Small intestine (tissue), 7 donors: ENCODE measurements at regions not wholly inside any gene's neighbourhood (a gene's known extent, or its start where the extent isn't known, plus 50 kb on each side); places are given as distances from the start of the nearest gene placed in this dataset.

Experiments
- DNase-seq, 2 donors: peaks; one replicate each; pipeline versions ENCODE4 v3.0.0 to v3.0.0-alpha.2; 2013
- FAIRE-seq: peaks from 2 replicates; lab custom pipeline; 2012; peaks lifted over from hg19 to GRCh38; lab: Jason Lieb, UNC
- H3K27ac ChIP-seq, 3 donors: one replicate each; pipeline ENCODE4 v1.5.1; 2013; ENCODE audit warnings: low read length in 2 of 3, mild to moderate bottlenecking in 2 of 3, control low read depth in 1 of 3, inconsistent platforms in 1 of 3, low read depth in 1 of 3, moderate library complexity in 1 of 3
- H3K27me3 ChIP-seq, 3 donors: one replicate each; pipeline ENCODE4 v1.6.1; 2013; ENCODE audit warnings: low read length in 3 of 3, inconsistent platforms in 1 of 3; ENCODE audit not compliant: control insufficient read depth in 3 of 3, insufficient read depth in 3 of 3
- H3K36me3 ChIP-seq, 3 donors: one replicate each; pipeline ENCODE4 v1.6.1; 2013; ENCODE audit warnings: low read length in 3 of 3, inconsistent platforms in 1 of 3, low read depth in 1 of 3, mild to moderate bottlenecking in 1 of 3, moderate library complexity in 1 of 3; ENCODE audit not compliant: control insufficient read depth in 3 of 3, insufficient read depth in 2 of 3
- H3K4me1 ChIP-seq, 3 donors: one replicate each; pipeline ENCODE4 v1.6.1; 2013; ENCODE audit warnings: low read length in 2 of 3, inconsistent platforms in 1 of 3, low read depth in 1 of 3, mild to moderate bottlenecking in 1 of 3, moderate library complexity in 1 of 3; ENCODE audit not compliant: control insufficient read depth in 3 of 3, insufficient read depth in 2 of 3
- H3K4me3 ChIP-seq, 3 donors: one replicate each; pipeline ENCODE4 v1.5.1; 2013; ENCODE audit warnings: low read length in 3 of 3, control low read depth in 1 of 3, inconsistent platforms in 1 of 3, low read depth in 1 of 3, mild to moderate bottlenecking in 1 of 3, moderate library complexity in 1 of 3
- H3K9me3 ChIP-seq, 2 donors: one replicate each; pipeline ENCODE4 v1.6.1; 2013; ENCODE audit warnings: low read depth in 1 of 2, low read length in 1 of 2; ENCODE audit not compliant: control insufficient read depth in 2 of 2, insufficient read depth in 1 of 2
- WGBS, 3 donors: extraction: QIAGEN DNeasy Blood & Tissue Kit; methylation state at CpG; one replicate each; pipeline ENCODE4 v1.1.7; 2013; 5-methylcytosine and 5-hydroxymethylcytosine counted together
- donor health status: healthy with polysubstance abuse.
- donor health status: control.
- donor health status: control.
- donor health status: Bipolar disorder and iron deficiency.
- donor health status: healthy.

- no peaks in the 10 kb centered on the region for H3K9me3 ChIP-seq
- H3K27me3 ChIP-seq, result no peaks in the 10 kb centered on the region
- no peak for DNase-seq
- H3K27ac ChIP-seq, result no peak overlapping the region
- no peaks in the 10 kb centered on the region for H3K36me3 ChIP-seq
- 64 to 71% (median 65%) methylated on average over 2 of the region's 2 CpGs for WGBS, 3 donors
- no peak overlapping the region for H3K4me3 ChIP-seq
- no peak for FAIRE-seq
- H3K4me1 ChIP-seq, result no peaks in the 10 kb centered on the region
Observed at GRCh38 chr4:100261346-100261745, 71.1 kb upstream of the DDIT4L start.

GRCh38 chr4:100258675-100259074 is 68.4 kb upstream of the DDIT4L start:
- Histone ChIP-seq H3K4me1 (no peaks in the 10 kb centered on the region), H3K27me3 (no peaks in the 10 kb centered on the region), H3K4me3 (no peak overlapping the region), H3K9me3 (no peaks in the 10 kb centered on the region), H3K27ac (no peak overlapping the region), H3K36me3 (no peaks in the 10 kb centered on the region)
- DNase-seq, result no peak
- FAIRE-seq, result no peak
- 90 to 95% (median 94%) methylated on average over 2 of the region's 2 CpGs for WGBS, 3 donors

- H3K36me3 ChIP-seq, result no peaks in the 10 kb centered on the region
- H3K4me1 ChIP-seq, result no peaks in the 10 kb centered on the region
- no peak overlapping the region for H3K27ac ChIP-seq
- 35 to 43% (median 41%) methylated on average over 1 of the region's 1 CpG for WGBS, 3 donors
- FAIRE-seq (no peak), DNase-seq (no peak)
- H3K27me3 ChIP-seq, result no peaks in the 10 kb centered on the region
- H3K4me3 ChIP-seq, result no peak overlapping the region
- no peaks in the 10 kb centered on the region for H3K9me3 ChIP-seq
Observed at GRCh38 chr4:100257567-100257966, 67.3 kb upstream of the DDIT4L start.

DNA sequence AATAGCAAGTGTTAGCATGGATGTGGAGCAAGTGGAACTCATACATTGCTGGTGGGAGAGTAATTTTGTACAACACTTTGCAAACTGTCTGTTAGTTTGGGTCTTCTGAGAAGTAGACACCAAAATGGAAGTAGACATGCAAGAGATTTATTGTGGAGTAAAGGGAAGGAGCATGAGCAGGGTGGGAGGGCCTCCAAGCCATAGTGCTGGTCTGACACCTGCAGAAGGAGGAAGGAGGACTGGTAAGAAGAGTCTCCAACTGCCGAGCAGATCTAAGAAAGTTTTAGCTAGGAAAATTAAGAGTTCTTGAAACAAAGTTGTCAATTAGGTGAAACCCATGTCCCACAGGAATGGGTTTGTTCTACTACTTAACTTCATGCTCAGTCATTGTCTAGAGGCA is 64.0 kb upstream of the DDIT4L start:
- Histone ChIP-seq H3K4me1 (no peaks in the 10 kb centered on the region), H3K9me3 (no peaks in the 10 kb centered on the region), H3K27me3 (no peaks in the 10 kb centered on the region), H3K4me3 (no peak overlapping the region), H3K27ac (no peak overlapping the region), H3K36me3 (no peaks in the 10 kb centered on the region)
- FAIRE-seq (no peak), DNase-seq (no peak)
- WGBS, 3 donors, result 64 to 84% (median 76%) methylated on average over 1 of the region's 1 CpG

DNA sequence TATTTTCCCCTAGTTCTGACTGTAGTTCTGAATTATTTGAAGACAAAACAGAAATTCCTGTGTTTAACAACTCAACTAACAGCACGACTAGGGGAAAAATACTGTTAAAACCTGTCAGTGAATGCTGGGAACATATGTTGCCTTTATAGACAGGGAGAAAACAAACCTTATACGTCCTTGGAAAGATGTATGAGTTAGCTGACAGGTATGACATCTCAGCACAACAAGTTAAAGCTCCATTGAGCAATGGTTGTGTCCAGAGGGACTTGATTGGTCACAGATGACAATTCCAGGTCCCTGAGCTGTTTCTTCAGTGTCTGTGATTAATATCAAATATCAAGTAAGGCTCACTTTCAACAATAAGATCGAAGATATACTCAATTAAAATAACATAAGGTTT is 58.2 kb upstream of the DDIT4L start:
- DNase-seq (no peak), FAIRE-seq (no peak)
- Histone ChIP-seq H3K36me3 (no peaks in the 10 kb centered on the region), H3K9me3 (peaks cover 0 to 9% of the 10 kb centered on the region in 2 donors), H3K27ac (no peak overlapping the region), H3K27me3 (no peaks in the 10 kb centered on the region), H3K4me1 (no peaks in the 10 kb centered on the region), H3K4me3 (no peak overlapping the region)
- WGBS, 3 donors, result 58 to 70% (median 66%) methylated on average over 3 of the region's 3 CpGs

- DNase-seq (no peak), FAIRE-seq (no peak)
- no peak overlapping the region for H3K4me3 ChIP-seq
- no peaks in the 10 kb centered on the region for H3K27me3 ChIP-seq
- no peaks in the 10 kb centered on the region for H3K4me1 ChIP-seq
- peaks cover 0 to 9% of the 10 kb centered on the region in 2 donors for H3K9me3 ChIP-seq
- H3K27ac ChIP-seq, result no peak overlapping the region
- H3K36me3 ChIP-seq, result no peaks in the 10 kb centered on the region
Observed at GRCh38 chr4:100246697-100247096, 56.4 kb upstream of the DDIT4L start.

DNA sequence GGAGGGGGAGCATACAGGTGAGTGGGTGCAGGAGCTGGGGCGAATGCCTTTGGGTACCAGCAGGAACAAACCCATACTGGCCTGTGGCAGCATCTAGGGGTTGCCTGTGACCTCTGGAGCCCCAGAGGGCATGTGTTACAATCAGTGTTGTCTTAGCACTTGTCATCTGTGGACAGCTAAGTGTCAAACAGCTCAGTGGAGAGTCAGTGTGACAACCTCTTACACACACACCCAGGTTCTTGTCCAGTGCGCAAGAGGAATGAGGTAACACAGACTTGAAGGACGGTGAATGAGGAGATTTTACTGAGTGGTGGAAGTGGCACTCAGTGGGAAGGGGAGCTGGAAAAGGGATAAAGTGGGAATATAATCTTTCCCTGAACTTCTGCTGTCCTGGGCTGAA is 54.1 kb upstream of the DDIT4L start:
- 51 to 83% (median 80%) methylated on average over 3 of the region's 3 CpGs for WGBS, 3 donors
- no peaks in the 10 kb centered on the region for H3K27me3 ChIP-seq
- FAIRE-seq (no peak), DNase-seq (no peak)
- H3K36me3 ChIP-seq, result no peaks in the 10 kb centered on the region
- H3K4me1 ChIP-seq, result no peaks in the 10 kb centered on the region
- no peak overlapping the region for H3K27ac ChIP-seq
- H3K9me3 ChIP-seq, result peaks cover 0 to 9% of the 10 kb centered on the region in 2 donors
- no peak overlapping the region for H3K4me3 ChIP-seq
